ENCODE measurements at regions not wholly inside any gene's neighbourhood (a gene's known extent, or its start where the extent isn't known, plus 50 kb on each side); places are given as distances from the start of the nearest gene placed in this dataset.

DNA sequence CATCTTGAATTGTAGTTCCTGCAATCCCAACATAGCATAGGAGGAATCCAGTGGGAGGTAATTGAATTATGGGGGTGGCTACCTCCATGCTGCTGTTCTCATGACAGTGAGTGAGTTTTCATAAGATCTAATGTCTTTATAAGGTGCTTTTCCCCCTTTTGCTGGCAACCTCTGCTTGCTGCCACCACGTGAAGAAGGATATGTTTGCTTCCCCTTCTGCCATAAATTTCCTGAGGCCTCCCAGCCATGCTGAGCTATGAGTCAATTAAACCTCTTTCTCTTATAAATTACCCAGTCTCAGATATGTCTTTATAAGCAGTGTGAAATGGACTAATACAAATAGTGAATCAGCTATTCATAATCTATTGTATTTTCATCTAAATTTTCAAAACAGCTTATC lies 537.3 kb downstream of the EPHA3 start:
- DNase-seq (ENCODE audit: extremely low read depth, low read depth), result no peak
- H3K4me3 ChIP-seq (replicated peaks; ENCODE audit: low read depth, low read length), result no peak overlapping the region
- no peak for TF ChIP-seq CTCF (IDR thresholded peaks at IDR 0.05; ENCODE audit: low read depth, low read length, missing control alignments)

DNA sequence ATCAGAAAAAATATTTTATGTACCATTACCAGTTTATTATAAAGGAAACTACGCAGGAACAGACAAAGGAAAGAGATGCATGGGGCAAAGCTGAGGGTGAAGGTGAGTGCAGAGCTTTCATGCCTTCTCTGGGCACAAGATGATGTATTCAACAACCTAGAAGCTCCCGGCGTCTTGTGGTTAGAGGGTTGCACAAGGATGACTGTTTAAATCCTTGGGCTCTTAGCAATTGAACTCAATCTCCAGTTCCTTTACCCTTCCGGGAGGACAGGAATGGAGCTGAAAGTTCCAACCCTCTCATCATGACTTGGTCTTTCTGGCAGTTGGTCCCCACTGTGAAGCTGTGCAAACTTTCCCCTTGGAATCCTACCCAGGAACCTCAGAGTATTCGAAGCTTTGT lies 542.0 kb downstream of the EPHA3 start:
- TF ChIP-seq CTCF (IDR thresholded peaks at IDR 0.05; ENCODE audit: low read depth, low read length, missing control alignments), result no peak
- H3K4me3 ChIP-seq (replicated peaks; ENCODE audit: low read depth, low read length), result no peak overlapping the region
- no peak for DNase-seq (ENCODE audit: extremely low read depth, low read depth)

- H3K4me3 ChIP-seq (replicated peaks; ENCODE audit: low read depth, low read length), result no peak overlapping the region
- no peak for DNase-seq (ENCODE audit: extremely low read depth, low read depth)
- TF ChIP-seq CTCF (IDR thresholded peaks at IDR 0.05; ENCODE audit: low read depth, low read length, missing control alignments), result no peak
These were observed 546.6 kb downstream of the EPHA3 start for GRCh38 chr3:89654031-89654430.

DNA sequence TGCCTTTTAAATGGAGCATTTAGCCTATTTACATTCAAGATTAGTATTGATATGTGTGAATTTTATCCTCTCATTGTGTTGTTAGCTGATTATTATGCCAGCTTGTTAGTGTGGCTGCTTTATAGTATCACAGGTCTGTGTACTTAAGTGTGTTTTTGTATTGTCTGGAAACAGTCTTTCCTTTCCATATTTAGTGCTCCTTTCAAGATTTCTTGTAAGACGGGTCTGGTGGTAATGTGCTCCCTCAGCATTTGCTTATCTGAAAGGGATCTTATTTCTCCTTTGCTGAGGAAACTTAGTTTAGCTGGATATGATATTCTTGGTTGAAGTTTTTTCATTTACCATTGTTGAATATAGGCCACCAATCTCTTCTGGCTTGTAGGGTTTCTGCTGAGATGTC lies 549.0 kb downstream of the EPHA3 start:
- no peak for DNase-seq (ENCODE audit: extremely low read depth, low read depth)
- TF ChIP-seq CTCF (IDR thresholded peaks at IDR 0.05; ENCODE audit: low read depth, low read length, missing control alignments), result no peak
- H3K4me3 ChIP-seq (replicated peaks; ENCODE audit: low read depth, low read length), result no peak overlapping the region

- H3K4me3 ChIP-seq (replicated peaks; ENCODE audit: low read depth, low read length), result no peak overlapping the region
- no peak for DNase-seq (ENCODE audit: extremely low read depth, low read depth)
- TF ChIP-seq CTCF (IDR thresholded peaks at IDR 0.05; ENCODE audit: low read depth, low read length, missing control alignments), result no peak
These were observed 572.3 kb downstream of the EPHA3 start for GRCh38 chr3:89679686-89680085.

DNA sequence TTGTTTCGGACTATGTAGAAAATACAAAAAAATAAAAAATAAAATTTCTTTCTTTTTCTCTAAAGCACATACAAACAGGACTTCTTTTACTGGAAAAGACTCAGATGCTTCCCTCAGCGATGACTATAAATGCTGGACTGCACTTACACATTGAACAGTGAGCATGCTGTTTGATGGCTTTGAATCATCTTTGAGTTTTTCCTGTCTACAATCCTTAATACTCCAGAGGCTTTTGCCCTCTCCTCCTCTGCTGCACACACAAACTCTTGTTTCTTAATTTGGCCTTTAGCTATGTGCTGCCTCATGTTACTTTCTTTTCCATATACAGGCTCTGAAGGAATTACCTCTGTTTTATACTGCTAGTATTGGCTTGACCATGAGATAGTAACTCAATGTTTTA lies 575.1 kb downstream of the EPHA3 start:
- no peak overlapping the region for H3K4me3 ChIP-seq (replicated peaks; ENCODE audit: low read depth, low read length)
- no peak for DNase-seq (ENCODE audit: extremely low read depth, low read depth)
- TF ChIP-seq CTCF (IDR thresholded peaks at IDR 0.05; ENCODE audit: low read depth, low read length, missing control alignments), result no peak

- TF ChIP-seq CTCF (IDR thresholded peaks at IDR 0.05; ENCODE audit: low read depth, low read length, missing control alignments), result no peak
- no peak overlapping the region for H3K4me3 ChIP-seq (replicated peaks; ENCODE audit: low read depth, low read length)
- DNase-seq (ENCODE audit: extremely low read depth, low read depth), result no peak
These were observed 578.3 kb downstream of the EPHA3 start for GRCh38 chr3:89685731-89686130.
